Left ventricle myocardium superior (tissue), 1 donor: ENCODE measurements at regions not wholly inside any gene's neighbourhood (a gene's known extent, or its start where the extent isn't known, plus 50 kb on each side); places are given as distances from the start of the nearest gene placed in this dataset.

Source experiments
- ATAC-seq: fragments of 200-7000 bp; cut with Tn5 transposase; one replicate; pipeline ENCODE4 v1.9.1; 2020; ENCODE audit warnings: mild to moderate bottlenecking, moderate library complexity
- DNase-seq: peaks from one replicate; pipeline ENCODE4 v3.0.0-alpha.2; 2020
- intact Hi-C: fragments of 100-400 bp; cut with micrococcal nuclease; formaldehyde crosslinking; loops from one replicate; pipeline ENCODE4 v1.11.0; 2022
- donor health status: DM: no; HTN: yes; CAD: no; lungs with severe emphysema.

- intact Hi-C loops = no loop called here
- no peak for ATAC-seq
- no peak for DNase-seq
These were observed 1166.3 kb upstream of the ADGRL3 start for GRCh38 chr4:60033826-60034225.

DNA sequence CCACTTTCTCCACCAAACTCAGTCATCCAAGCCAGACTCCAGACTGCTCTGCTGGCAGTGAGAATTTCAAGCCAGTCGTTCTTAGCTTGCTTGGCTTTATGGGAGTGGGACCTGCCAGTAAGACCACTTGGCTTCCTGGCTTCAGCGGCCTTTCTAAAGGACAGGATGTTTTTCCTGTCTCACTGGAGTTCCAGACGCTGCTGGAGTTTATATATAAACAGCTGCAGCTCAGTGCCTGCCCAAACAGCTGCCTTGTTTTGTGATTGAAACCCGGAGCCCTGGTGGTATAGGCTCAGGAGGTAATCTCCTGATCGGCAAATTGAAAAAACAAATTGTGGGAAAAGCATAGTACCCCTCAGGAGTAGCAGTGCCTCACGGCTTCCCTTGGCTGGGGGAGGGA lies 1165.8 kb upstream of the ADGRL3 start:
- ATAC-seq (no peak), DNase-seq (no peak)
- intact Hi-C loops = no loop called here

DNA sequence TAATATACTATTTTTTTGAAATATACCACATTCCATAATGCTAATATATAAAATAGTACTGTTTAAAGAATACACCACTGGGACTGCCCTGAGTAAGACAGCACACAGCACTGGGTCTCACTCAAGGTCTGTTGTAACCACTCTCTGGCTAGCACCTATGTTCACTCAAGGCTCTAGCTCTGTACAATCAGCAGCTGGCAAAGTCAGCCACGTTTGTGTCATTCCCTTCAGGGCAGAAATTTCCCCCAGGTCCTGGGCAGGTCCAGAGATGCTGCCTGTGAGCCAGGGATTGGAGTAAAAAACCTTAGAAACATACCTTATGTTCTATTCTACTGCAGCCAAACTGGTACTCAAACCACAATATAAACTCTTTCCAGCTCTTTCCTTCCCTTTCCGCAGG lies 1160.2 kb upstream of the ADGRL3 start:
- no peak for DNase-seq
- intact Hi-C loops = no loop called here
- no peak for ATAC-seq

DNA sequence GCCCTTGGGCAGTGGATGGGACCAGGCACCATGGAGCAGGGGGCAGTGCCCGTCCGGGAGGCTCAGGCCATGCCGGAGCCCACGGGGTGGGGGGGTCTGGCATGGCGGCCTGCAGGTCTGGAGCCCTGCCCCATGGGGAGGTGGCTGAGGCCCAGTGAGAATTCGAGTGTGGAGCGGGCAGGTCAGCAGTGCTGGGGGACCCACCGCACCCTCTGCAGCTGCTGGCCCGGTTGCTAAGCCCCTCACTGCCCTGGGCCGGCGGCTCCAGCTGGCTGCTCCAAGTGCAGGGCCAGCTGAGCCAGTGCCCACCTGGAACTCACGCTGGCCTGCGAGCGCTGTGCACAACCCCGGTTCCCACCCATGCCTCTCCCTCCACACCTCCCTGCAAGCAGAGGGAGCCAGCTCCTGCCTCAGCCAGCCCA lies 1157.9 kb upstream of the ADGRL3 start:
- DNase-seq (no peak), ATAC-seq (no peak)

DNA sequence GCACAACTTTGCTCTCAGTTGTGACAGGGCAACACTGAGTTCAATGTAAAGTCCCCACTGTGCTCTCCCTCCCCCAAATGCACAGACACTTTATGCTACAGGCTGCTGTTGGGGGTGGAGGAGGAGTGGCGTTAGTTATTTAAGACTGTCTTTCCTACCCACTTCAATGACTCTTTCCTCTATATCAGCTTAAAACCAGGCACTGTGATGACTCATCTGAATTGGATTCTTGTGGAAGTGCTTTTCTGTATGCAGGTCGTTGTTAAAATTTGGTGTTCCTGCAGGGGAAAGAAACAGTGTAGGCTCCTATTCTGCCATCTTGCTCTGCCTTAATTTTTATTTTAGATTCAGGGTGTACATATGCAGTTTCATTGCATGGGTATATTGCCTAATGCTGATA lies 1157.2 kb upstream of the ADGRL3 start:
- intact Hi-C loops = no loop called here
- DNase-seq (no peak), ATAC-seq (no peak)

More for the DNA sequence above, 1157.9 kb upstream of the ADGRL3 start:
- intact Hi-C loops = no loop called here

DNA sequence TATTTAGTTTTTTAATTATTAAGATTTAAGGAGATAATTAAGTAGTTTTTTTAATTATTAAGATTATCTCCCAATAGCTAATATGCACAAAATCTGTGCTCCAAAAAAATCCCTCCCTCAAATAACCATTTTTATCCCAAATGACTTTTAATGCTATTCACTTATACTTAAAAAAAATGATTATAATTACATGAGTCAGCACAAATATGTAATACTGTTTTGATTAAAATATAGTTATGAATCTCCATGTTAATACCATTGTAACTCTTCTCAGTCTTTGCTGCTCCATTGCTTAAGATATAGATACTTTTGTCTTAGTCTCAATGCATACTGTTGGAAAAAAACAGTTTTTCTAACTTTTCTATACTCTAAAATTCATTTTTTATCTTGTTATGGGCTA lies 1121.1 kb upstream of the ADGRL3 start:
- ATAC-seq (no peak), DNase-seq (no peak)
- intact Hi-C loops = no loop called here

DNA sequence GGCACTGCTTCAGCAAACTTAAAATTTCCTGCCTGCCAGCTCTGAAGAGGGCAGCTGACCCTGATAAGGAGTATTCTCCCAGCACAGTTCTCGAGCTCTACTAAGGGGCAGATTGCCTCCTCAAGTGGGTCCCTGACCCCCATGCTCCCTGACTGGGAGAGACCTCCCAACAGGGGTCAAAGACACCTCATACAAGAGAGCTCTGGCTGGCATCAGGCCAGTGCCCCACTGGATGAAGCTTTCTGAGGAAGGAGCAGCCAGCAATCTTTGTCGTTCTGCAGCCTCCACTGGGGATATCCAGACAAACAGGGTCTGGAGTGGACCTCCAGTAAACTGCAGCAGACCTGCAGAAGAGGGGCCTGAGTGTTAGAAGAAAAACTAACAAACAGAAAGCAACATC lies 1118.3 kb upstream of the ADGRL3 start:
- intact Hi-C loops = no loop called here
- ATAC-seq (no peak), DNase-seq (no peak)

DNA sequence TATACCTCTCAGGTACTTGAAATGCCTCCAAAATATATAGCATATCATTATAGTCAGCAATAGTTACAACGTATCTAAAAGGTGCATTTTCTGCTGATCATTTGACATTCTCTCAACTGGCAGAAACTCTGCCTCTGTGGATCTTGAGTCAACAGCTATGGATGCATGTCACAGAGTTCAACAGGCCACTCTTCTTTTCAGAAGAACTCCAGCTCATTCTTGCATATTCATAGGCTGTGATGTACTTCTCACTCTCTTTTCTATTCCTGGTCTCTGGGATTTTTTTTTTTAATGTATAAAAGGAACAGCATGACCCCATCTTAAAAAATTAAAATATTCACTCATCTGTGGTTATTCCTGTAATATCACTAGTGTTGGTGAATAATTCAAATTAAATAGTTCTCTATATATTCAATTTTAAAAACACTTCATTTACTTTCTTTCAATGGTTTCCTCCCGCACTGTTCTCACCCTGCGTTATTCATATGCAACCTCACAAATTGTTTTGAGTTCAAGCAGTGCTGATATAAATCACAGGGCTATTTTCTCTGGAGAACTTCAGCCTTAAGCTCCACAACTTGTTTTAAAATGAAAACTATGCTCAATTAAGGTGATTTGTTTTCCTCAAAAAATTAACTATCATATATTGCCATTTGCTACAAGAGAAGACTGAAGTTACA lies 1111.2 kb upstream of the ADGRL3 start:
- no peak for DNase-seq
- intact Hi-C loops = no loop called here
- no peak for ATAC-seq

DNA sequence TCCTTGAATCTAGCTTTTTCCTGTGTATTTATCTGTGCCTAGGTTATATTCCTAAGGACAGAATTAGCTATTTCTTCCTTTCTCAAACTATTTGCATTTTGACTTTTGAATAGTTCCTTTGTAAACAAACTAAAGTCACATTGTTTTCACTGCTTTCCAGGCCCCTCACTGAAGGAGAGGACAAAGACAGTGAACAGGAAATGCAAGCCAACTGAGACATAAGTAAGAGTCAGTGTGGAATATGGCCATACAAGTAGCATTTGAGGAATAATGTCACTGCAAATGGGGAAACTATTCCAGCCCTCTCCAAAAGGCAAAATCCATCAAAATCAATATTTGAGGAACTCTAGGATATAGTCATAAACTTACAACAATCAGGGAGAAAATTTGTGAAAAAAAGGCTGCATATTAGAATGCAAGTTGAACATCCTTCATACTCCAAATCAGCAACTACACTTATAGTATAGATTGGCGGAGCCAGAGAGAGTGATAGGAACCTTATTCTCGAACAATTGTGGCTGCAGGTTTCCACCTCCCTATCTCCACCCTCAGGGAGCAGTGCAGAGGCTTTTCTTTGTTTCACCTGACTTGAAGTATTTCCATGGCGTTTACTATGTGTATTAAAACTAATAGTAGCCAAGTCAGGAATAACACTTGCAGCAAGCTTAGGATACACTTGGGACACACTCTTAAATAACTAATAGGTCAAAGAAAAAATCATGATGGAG lies 1110.4 kb upstream of the ADGRL3 start:
- DNase-seq (no peak), ATAC-seq (no peak)
- intact Hi-C loops = no loop called here

DNA sequence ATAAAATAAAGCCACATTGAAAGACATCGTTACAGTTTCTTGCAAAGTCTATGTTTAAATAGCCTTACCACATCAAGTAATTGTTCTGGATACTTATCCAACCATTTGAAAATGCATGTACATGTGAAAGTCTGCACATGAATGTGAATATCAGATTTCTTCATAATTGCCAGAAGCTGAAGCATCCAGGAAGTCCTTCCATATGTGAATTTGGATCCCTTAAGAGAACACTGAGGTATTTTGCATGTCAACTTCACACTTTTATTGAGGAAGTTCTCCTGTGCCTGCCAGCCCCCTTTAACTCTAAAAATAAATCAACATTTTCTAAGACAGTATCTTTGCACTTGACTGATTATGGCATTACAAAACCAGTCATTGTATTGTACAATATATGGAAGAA lies 1103.5 kb upstream of the ADGRL3 start:
- no peak for DNase-seq
- intact Hi-C loops = no loop called here

DNA sequence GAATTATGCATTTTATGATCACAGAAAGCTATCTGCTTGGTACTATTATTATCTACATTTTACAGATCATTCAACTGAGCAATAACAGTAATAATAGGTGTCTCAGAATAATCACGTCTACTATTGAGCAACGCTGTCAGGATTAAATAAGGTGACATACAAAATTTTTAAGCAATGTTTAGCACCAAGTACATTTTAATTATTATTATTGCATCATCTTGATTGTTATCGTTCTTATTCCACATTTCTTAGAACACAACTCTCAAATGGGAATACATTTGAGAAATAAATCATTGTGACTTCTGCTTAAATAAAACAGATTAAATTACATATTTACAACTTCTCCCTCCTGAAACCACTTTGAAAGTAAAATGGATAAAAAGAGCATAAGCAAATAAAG lies 1083.5 kb upstream of the ADGRL3 start:
- intact Hi-C loops = no loop called here
- DNase-seq (no peak), ATAC-seq (no peak)

More for the DNA sequence above, 1103.5 kb upstream of the ADGRL3 start:
- ATAC-seq = no peak

GRCh38 chr4:60117726-60118323 lies 1082.3 kb upstream of the ADGRL3 start:
- ATAC-seq (no peak), DNase-seq (no peak)
- intact Hi-C loops = no loop called here

GRCh38 chr4:60122820-60123219 lies 1077.3 kb upstream of the ADGRL3 start:
- ATAC-seq (no peak), DNase-seq (no peak)
- intact Hi-C loops = no loop called here

DNA sequence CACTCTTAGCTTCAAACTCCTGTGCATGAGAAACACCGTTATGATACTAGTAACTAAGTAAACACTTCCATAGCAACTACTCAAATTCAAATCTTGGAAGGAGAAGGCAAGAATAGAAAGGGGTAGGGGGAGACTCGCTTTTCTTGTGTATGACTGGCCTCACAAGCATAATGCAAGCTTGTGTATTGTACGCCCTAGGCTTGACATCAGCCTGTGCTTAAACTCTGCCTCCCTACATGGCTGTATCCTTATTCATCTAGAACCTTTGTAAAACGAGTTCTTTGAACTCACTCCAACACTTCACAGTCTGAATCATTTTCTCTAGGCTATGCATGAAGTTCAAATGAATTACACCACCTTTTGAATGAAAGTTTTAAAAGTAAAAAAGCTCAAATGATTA lies 1071.2 kb upstream of the ADGRL3 start:
- no peak for ATAC-seq
- intact Hi-C loops = no loop called here

DNA sequence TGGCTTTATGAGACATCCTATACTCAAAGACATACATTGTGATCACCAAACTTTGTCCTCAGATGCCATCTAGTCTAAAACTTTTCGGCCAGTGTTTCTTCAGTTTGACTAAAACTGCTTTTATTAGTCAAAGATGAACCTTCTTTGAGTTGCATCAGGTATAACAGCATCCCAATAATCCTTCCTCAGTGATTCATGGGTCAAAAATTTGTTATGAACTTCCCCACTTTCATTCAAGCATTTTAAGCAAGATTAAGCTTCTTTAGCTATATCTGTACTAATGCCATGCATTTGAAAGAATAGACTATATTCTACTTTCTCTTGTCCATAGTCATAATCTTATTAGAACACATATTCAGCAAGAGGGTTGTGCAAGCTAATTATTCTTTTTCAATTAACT lies 1070.4 kb upstream of the ADGRL3 start:
- DNase-seq (no peak), ATAC-seq (no peak)
- intact Hi-C loops = no loop called here

More for the DNA sequence above, 1071.2 kb upstream of the ADGRL3 start:
- DNase-seq = no peak

DNA sequence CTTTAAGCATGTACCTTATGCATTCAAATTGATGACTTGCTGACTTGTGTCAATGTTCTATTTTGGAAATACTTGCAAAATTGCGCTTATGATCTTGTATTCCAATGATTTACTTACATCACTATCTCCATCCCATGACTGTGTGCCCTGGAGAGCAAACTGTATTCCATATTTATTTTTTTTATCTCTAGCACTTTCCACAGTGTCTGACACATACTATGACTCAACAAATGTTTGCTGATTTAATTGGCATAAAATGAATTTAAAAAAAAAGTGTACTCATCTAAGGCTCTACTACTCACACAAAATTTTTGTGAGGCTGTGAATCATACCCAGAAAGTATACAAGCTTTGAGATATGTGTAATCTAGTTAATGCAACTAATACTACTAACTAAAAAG lies 1066.8 kb upstream of the ADGRL3 start:
- intact Hi-C loops = no loop called here
- DNase-seq = no peak
- no peak for ATAC-seq

DNA sequence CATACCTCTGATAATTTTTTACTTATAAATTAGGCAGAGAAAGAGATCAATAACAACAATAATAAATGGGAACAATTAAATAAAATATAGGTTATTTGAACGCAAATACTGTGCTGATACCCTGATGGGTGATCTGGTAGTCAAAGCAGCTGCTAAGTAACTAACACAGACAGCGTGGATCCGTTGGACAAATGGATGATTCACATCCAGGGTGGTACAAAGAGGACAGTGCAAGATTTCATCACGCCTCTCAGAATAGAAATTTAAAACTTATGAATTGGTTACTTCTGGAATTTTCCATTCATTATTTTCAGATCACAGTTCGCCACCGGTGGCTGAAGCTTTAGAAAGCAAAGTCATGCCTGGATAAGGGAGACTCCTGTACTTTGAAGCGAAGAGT lies 1066.0 kb upstream of the ADGRL3 start:
- intact Hi-C loops = no loop called here
- no peak for ATAC-seq
- DNase-seq = no peak

DNA sequence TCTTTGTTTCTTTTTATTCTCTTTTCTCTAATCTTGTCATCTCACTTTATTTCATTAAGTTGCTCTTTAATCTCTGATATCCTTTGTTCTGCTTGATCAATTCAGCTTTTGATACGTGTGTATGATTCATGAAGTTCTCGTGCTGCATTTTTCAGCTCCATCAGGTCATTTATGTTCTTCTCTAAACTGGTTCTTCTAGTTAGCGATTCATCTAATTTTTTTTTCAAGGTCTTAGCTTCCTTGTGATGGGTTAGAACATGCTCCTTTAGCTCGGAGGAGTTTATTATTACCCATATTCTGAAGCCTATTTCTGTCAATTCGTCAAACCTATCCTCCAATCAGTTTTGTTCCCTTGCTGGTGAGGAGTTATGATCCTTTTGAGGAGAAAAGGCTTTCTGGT lies 1045.0 kb upstream of the ADGRL3 start:
- no peak for DNase-seq
- intact Hi-C loops = no loop called here
- ATAC-seq = no peak

DNA sequence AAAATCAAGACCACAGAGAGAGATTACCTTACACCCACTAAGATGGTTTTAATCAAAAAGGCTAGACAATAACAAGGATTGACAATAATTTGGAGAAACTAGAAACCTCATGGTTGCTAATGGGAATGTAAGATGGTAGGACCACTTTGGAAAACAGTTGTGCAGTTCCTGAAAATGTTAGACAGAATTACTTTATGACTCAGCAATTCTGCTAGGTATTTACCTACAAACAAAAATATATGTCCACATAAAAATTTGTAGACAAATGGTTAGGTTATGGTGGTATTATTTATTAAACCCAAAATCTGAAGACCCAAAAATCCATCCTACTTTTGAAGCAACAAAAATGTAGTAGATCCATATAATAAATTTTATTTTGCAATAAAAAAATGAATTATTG lies 1027.0 kb upstream of the ADGRL3 start:
- intact Hi-C loops = no loop called here
- DNase-seq (no peak), ATAC-seq (no peak)

GRCh38 chr4:60173718-60174117 lies 1026.4 kb upstream of the ADGRL3 start:
- intact Hi-C loops = no loop called here
- DNase-seq (no peak), ATAC-seq (no peak)

- DNase-seq (no peak), ATAC-seq (no peak)
- intact Hi-C loops = no loop called here
These were observed 1024.9 kb upstream of the ADGRL3 start for GRCh38 chr4:60175241-60175640.
